ENCODE measurements at regions not wholly inside any gene's neighbourhood (a gene's known extent, or its start where the extent isn't known, plus 50 kb on each side); places are given as distances from the start of the nearest gene placed in this dataset.

DNA sequence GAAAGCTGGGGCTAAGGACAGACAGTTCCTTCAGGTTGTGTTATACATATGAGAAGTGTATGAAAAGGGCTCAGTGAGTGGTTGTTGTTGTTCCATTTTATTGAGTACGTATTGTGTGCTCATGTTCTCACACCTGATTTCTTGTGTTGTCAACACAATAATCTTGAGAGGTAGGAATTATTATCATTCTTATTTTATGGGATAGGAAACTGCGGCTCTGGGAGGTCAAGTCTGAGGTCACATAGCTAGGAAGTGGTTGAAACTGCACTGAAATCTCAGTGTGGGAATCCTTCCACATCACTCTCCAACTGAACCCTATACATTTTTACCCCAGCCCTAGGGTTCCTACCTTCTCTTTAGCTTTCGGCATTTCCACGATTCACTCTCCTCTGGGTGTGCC is 124.2 kb upstream of the CXCR4 start (continued):
- no peak for TF ChIP-seq ZNF266 (tag by site-specific recombination; IDR thresholded peaks at IDR 0.05; ENCODE audit: low read depth)
- TF ChIP-seq ZBTB48 (tag by site-specific recombination; IDR thresholded peaks at IDR 0.05) = no peak
- no peak for TF ChIP-seq OVOL3 (tag by site-specific recombination; IDR thresholded peaks at IDR 0.05)
- no peak for TF ChIP-seq SP3 (tag by site-specific recombination; IDR thresholded peaks at IDR 0.05)
- no peak for TF ChIP-seq ZNF404 (tag by site-specific recombination; IDR thresholded peaks at IDR 0.05)
- TF ChIP-seq ZNF660 (tag by site-specific recombination; IDR thresholded peaks at IDR 0.05) = no peak
- no peak for TF ChIP-seq GFI1B (tag by site-specific recombination; IDR thresholded peaks at IDR 0.05)
- no peak for TF ChIP-seq ZNF37A (tag by site-specific recombination; IDR thresholded peaks at IDR 0.05)

DNA sequence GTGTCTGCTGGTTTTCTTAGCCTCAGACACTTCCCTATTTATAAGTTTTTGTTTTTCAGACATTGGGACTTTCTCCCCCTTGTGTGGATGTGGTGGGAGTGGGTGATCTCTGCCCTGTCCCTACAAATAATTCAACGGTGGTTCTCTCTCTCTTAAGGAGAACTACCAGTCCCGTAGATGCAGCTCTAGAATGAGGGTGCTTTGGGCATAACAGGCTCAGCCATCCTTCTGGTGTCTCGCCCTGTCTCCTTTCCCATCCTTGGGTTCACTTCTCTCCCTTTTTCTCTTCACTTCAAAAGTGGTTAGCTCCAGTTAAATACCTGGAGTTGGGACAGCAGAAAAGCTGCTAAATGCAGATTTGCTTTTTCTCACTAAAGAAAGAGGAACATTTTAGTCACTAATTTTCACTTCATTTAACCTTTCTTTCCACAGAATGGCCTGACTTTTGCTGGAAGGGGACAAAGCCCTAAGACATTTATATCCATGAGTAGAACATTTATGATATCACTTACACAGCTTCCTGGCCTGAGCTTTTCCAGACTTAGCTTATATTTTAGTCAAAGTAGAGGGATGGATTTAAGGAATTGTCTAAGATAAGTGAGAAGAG is 121.2 kb upstream of the CXCR4 start:
- POLR2A ChIA-PET = interaction anchor here (1.1 kb wide), 1 partner anchor 123 kb away, joined by 3 read pairs; no protein-coding TSS in a partner anchor

DNA sequence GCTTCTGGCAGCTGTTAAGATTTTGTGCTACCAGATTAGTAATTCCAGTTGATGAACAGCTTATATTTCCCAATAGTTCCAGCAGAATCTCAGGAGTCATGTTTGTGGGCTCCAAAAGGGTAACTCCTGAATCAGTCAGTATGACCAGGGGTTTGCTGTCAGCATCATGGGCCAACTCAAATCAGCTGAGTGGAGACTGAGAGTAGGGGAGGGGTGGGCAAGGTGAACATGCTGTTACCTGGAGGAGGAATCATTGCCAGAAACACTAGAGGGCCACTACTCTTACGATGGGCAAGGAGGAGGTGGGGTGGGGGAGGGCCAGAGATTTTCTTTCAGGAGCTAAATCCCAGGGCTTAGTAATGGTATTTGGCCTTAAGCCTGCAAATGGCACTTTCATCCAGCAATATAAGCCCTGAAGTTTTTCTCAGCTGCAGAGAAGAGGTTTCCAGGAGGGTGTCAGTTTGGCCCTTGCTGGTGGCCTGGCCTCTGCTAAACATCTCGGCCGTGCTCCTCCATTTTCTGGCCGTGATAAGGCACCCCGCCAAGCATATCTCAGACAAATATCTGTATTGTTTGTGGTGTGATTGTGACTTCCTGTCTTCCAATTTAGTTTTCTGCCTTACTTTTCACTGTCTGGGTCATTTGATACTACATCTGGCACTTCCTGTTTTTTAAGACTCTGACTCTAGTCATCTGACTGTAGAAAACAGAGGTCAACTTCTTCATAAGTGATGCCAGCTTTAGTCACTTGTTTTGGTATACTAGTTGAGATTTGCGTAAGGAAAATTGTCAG is 120.5 kb upstream of the CXCR4 start:
- TF ChIP-seq, protein P1, sequence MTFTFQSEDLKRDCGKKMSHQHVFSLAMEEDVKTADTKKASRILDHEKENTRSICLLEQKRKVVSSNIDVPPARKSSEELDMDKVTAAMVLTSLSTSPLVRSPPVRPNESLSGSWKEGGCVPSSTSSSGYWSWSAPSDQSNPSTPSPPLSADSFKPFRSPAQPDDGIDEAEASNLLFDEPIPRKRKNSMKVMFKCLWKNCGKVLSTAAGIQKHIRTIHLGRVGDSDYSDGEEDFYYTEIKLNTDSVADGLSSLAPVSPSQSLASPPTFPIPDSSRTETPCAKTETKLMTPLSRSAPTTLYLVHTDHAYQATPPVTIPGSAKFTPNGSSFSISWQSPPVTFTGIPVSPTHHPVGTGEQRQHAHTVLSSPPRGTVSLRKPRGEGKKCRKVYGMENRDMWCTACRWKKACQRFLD (tag by site-specific recombination; IDR thresholded peaks at IDR 0.05) = no peak
- no peak for TF ChIP-seq ZSCAN16 (tag by site-specific recombination; IDR thresholded peaks at IDR 0.05)
- no peak for TF ChIP-seq GLIS2 (tag by site-specific recombination; IDR thresholded peaks at IDR 0.05)
- no peak for TF ChIP-seq ZNF16 (tag by site-specific recombination; IDR thresholded peaks at IDR 0.05; ENCODE audit: low read depth)
- no peak for TF ChIP-seq ZNF701 (tag by site-specific recombination; IDR thresholded peaks at IDR 0.05)
- TF ChIP-seq ZNF785 (tag by site-specific recombination; IDR thresholded peaks at IDR 0.05) = no peak
- no peak for TF ChIP-seq ZNF140 (tag by site-specific recombination; IDR thresholded peaks at IDR 0.05)
- TF ChIP-seq, protein P2, sequence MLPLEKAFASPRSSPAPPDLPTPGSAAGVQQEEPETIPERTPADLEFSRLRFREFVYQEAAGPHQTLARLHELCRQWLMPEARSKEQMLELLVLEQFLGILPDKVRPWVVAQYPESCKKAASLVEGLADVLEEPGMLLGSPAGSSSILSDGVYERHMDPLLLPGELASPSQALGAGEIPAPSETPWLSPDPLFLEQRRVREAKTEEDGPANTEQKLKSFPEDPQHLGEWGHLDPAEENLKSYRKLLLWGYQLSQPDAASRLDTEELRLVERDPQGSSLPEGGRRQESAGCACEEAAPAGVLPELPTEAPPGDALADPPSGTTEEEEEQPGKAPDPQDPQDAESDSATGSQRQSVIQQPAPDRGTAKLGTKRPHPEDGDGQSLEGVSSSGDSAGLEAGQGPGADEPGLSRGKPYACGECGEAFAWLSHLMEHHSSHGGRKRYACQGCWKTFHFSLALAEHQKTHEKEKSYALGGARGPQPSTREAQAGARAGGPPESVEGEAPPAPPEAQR (tag by site-specific recombination; IDR thresholded peaks at IDR 0.05) = no peak
- TF ChIP-seq KLF9 (tag by site-specific recombination; IDR thresholded peaks at IDR 0.05; ENCODE audit: low read depth) = no peak
- TF ChIP-seq ZNF274 (IDR thresholded peaks at IDR 0.05; ENCODE audit: low read length) = no peak
- no peak for TF ChIP-seq ZNF274 (tag by site-specific recombination; IDR thresholded peaks at IDR 0.05; ENCODE audit: borderline replicate concordance)
- TF ChIP-seq SALL2 (tag by site-specific recombination; IDR thresholded peaks at IDR 0.05; ENCODE audit: borderline replicate concordance) = no peak
- no peak for TF ChIP-seq ZNF548 (tag by site-specific recombination; IDR thresholded peaks at IDR 0.05)
- TF ChIP-seq WT1 (tag by site-specific recombination; IDR thresholded peaks at IDR 0.05) = no peak
- TF ChIP-seq, protein P3, sequence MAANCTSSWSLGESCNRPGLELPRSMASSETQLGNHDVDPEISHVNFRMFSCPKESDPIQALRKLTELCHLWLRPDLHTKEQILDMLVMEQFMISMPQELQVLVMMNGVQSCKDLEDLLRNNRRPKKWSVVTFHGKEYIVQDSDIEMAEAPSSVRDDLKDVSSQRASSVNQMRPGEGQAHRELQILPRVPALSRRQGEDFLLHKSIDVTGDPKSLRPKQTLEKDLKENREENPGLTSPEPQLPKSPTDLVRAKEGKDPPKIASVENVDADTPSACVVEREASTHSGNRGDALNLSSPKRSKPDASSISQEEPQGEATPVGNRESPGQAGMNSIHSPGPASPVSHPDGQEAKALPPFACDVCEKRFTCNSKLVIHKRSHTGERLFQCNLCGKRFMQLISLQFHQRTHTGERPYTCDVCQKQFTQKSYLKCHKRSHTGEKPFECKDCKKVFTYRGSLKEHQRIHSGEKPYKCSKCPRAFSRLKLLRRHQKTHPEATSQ (tag by site-specific recombination; IDR thresholded peaks at IDR 0.05) = no peak
- TF ChIP-seq PRDM1 (tag by site-specific recombination; IDR thresholded peaks at IDR 0.05) = no peak
- no peak for TF ChIP-seq ZEB2 (tag by site-specific recombination; IDR thresholded peaks at IDR 0.05)
- Histone ChIP-seq H3K4me1 (ENCODE audit: control insufficient read depth, insufficient read depth, low read length) (no peaks in the 10 kb centered on the region), H3K9me3 (ENCODE audit: control insufficient read depth, insufficient read depth, low read depth, low read length) (no peaks in the 10 kb centered on the region), H3K4me3 (ENCODE audit: low read depth, low read length) (no peak overlapping the region), H3K36me3 (ENCODE audit: control insufficient read depth in 2 of 2, insufficient read depth in 1 of 2, low read length in 2 of 2) (no peaks in the 10 kb centered on the region), H3K27ac (ENCODE audit: extremely low read depth, low read depth, low read length) (no peak overlapping the region)
- ChIA-PET POLR2A (interaction anchor here (1.1 kb wide), 1 partner anchor 122 kb away, joined by 3 read pairs; no protein-coding TSS in a partner anchor), CTCF (interaction anchor here (1.5 kb wide), 1 partner anchor 325 kb away, joined by 3 read pairs; no protein-coding TSS in a partner anchor)

More for the DNA sequence above, 121.2 kb upstream of the CXCR4 start:
- Histone ChIP-seq H3K9me3 (ENCODE audit: control insufficient read depth, insufficient read depth, low read depth, low read length) (no peaks in the 10 kb centered on the region), H3K36me3 (ENCODE audit: control insufficient read depth in 2 of 2, insufficient read depth in 1 of 2, low read length in 2 of 2) (no peaks in the 10 kb centered on the region), H3K4me3 (ENCODE audit: low read depth, low read length) (no peak overlapping the region), H3K4me1 (ENCODE audit: control insufficient read depth, insufficient read depth, low read length) (no peaks in the 10 kb centered on the region), H3K27ac (ENCODE audit: extremely low read depth, low read depth, low read length) (no peak overlapping the region)
- CTCF ChIA-PET = interaction anchor here (1.5 kb wide), 1 partner anchor 325 kb away, joined by 3 read pairs; no protein-coding TSS in a partner anchor
- TF ChIP-seq FEZF1 (tag by site-specific recombination; IDR thresholded peaks at IDR 0.05) (no peak), ZNF221 (tag by site-specific recombination; IDR thresholded peaks at IDR 0.05; ENCODE audit: borderline replicate concordance) (no peak)
